K562 (cell line): ENCODE measurements at regions not wholly inside any gene's neighbourhood (a gene's known extent, or its start where the extent isn't known, plus 50 kb on each side); places are given as distances from the start of the nearest gene placed in this dataset.
"Not testable (repeated sequence)": the region's sequence is repeated elsewhere in the genome, so short reads cannot be mapped to it uniquely, and the experiment has no call there.

ENCODE experiments used
- ATAC-seq: fragments of 200-7000 bp; cut with Tn5 transposase; 3 replicates; pipeline ENCODE4 v1.9.1; 2020; ENCODE audit warnings: moderate library complexity
- BruUV-seq: library from RNA; stranded (reverse); fragments of 400-500 nt; replicated peaks from 2 replicates; lab custom pipeline; 2021; lab: Mats Ljungman, UMichigan
- CTCF ChIA-PET: fragments of 300-600 bp; formaldehyde crosslinking; extraction: SDS; loops from one replicate; lab custom pipeline; 2021; ENCODE audit warnings: low intra/inter-chr PET ratio; lab: Yijun Ruan, JAX
- POLR2A ChIA-PET: fragments of 300-600, 350-650 bp; sonication (Branson Sonifier 250); formaldehyde crosslinking; extraction: SDS; loops from one replicate; lab custom pipeline; 2021; ENCODE audit warnings: antibody characterized with exemption, inconsistent platforms; lab: Yijun Ruan, JAX
- DNase-seq, 4 experiments: peaks; one replicate each; pipeline versions ENCODE4 v3.0.0 to v3.0.0-alpha.2; 2011 to 2018; ENCODE audit warnings: low spot score in 3 of 4, mixed read lengths in 3 of 4; ENCODE audit errors: extremely low read depth in 1 of 4
- FAIRE-seq: peaks from 2 replicates; lab custom pipeline; 2011; peaks lifted over from hg19 to GRCh38; lab: Jason Lieb, UNC
- H2AFZ ChIP-seq: 2 replicates; pipeline ENCODE4 v1.6.0; 2011; ENCODE audit warnings: low read depth, low read length, control low read depth, inconsistent platforms
- H3K27ac ChIP-seq: fragments of 200-600 bp; 3 replicates; pipeline ENCODE4 v1.8.0; 2011; ENCODE audit warnings: low read depth, mild to moderate bottlenecking, control low read depth, inconsistent platforms, low read length, moderate library complexity, mixed read lengths; ENCODE audit errors: extremely low read depth
- H3K27me3 ChIP-seq, 2 experiments: fragments of 300-600 bp in 1 of 2; 2 replicates in 1 of 2; 3 replicates in 1 of 2; pipeline versions ENCODE4 v1.6.0 to v1.8.0; 2011; ENCODE audit warnings: inconsistent platforms in 2 of 2, low read length in 2 of 2, mild to moderate bottlenecking in 1 of 2, mixed read lengths in 1 of 2, moderate library complexity in 1 of 2; ENCODE audit not compliant: control insufficient read depth in 2 of 2, insufficient read depth in 2 of 2
- H3K36me3 ChIP-seq: fragments of 300-600 bp; 3 replicates; pipeline ENCODE4 v1.8.0; 2011; ENCODE audit warnings: mild to moderate bottlenecking, low read length, inconsistent platforms; ENCODE audit not compliant: control insufficient read depth, insufficient read depth
- H3K4me1 ChIP-seq, 2 experiments: fragments of 200-600 bp in 1 of 2; replicated peaks in 1 of 2; 2 replicates in 1 of 2; 3 replicates in 1 of 2; pipeline versions ENCODE4 v1.5.1 to v1.8.0; 2011; ENCODE audit warnings: inconsistent platforms in 2 of 2, low read length in 2 of 2, mild to moderate bottlenecking in 1 of 2, mixed read lengths in 1 of 2, moderate library complexity in 1 of 2; ENCODE audit not compliant: control insufficient read depth in 2 of 2, insufficient read depth in 2 of 2
- H3K4me2 ChIP-seq: 2 replicates; pipeline ENCODE4 v1.6.1; 2011; ENCODE audit warnings: low read length, control low read depth, inconsistent platforms, mixed read lengths; ENCODE audit not compliant: insufficient read depth
- H3K4me3 ChIP-seq: fragments of 200-600 bp; sonication (generic), shearing (Covaris generic); 2 replicates; pipeline ENCODE4 v1.5.1; 2016; ENCODE audit warnings: control low read depth, inconsistent platforms
- H3K79me2 ChIP-seq: fragments of 200-600 bp; 3 replicates; pipeline ENCODE4 v1.8.0; 2011; ENCODE audit warnings: low read length, inconsistent platforms; ENCODE audit not compliant: control insufficient read depth, insufficient read depth
- H3K9ac ChIP-seq, 2 experiments: 2 replicates each; pipeline versions ENCODE4 v1.6.0 to v1.6.1; 2011; ENCODE audit warnings: low read depth in 2 of 2, low read length in 2 of 2, control low read depth in 1 of 2, inconsistent platforms in 1 of 2, mild to moderate bottlenecking in 1 of 2, mixed read lengths in 1 of 2; ENCODE audit not compliant: insufficient read depth in 1 of 2
- H3K9me1 ChIP-seq: one replicate; pipeline ENCODE4 v1.6.0; 2011; ENCODE audit warnings: inconsistent platforms, mild to moderate bottlenecking, low read length, moderate library complexity; ENCODE audit not compliant: control insufficient read depth, insufficient read depth
- H3K9me3 ChIP-seq: replicated peaks from 2 replicates; pipeline ENCODE4 v1.5.1; 2011; ENCODE audit warnings: low read depth, low read length, inconsistent platforms; ENCODE audit not compliant: control insufficient read depth, insufficient read depth
- H4K20me1 ChIP-seq: replicated peaks from 2 replicates; pipeline ENCODE4 v1.6.1; 2011; ENCODE audit warnings: low read length, inconsistent platforms, mixed read lengths; ENCODE audit not compliant: control insufficient read depth, insufficient read depth
- HDAC8 ChIP-seq: fragments of 450-650 bp; IDR thresholded peaks from 2 replicates; pipeline ENCODE4 v1.6.1; 2016; ENCODE audit warnings: mild to moderate bottlenecking, missing genetic modification characterization, moderate library complexity, missing compliant biosample characterization
- HLTF ChIP-seq: fragments of 450-650 bp; IDR thresholded peaks from 2 replicates; pipeline ENCODE4 v1.6.1; 2016
- MYC ChIP-seq, 2 experiments: fragments of 250-450 bp in 1 of 2; sonication (Bioruptor Pico) in 1 of 2; IDR thresholded peaks; 2 replicates each; pipeline versions ENCODE4 v1.5.1 to v1.6.1; 2012 to 2021; ENCODE audit warnings: low read depth in 2 of 2, borderline replicate concordance in 1 of 2, improper control_type of control experiment in 1 of 2, low read length in 1 of 2, mild to moderate bottlenecking in 1 of 2, moderate library complexity in 1 of 2
- RBM34 ChIP-seq: fragments of 200-400 bp; formaldehyde crosslinking; IDR thresholded peaks from 2 replicates; pipeline ENCODE4 v1.6.1; 2018; ENCODE audit warnings: low read length, borderline replicate concordance; ENCODE audit not compliant: insufficient read depth
- ZHX1 ChIP-seq: fragments of 150-350 bp; conservative IDR thresholded peaks from 2 replicates; pipeline ENCODE4 v1.6.1; 2014; ENCODE audit warnings: low read length
- WGBS: fragments of 100-300 bp; shearing (Covaris generic); methylation state at CpG from one replicate; pipeline ENCODE4 v1.1.6; 2016; ENCODE audit warnings: low coverage, mixed read lengths; ENCODE audit not compliant: insufficient coverage; ENCODE audit errors: missing lambda C conversion rate; 5-methylcytosine and 5-hydroxymethylcytosine counted together
- in situ Hi-C: fragments of 300-500 bp; cut with MboI; formaldehyde crosslinking; loops from 4 replicates; pipeline ENCODE4 v1.15.0; 2018; ENCODE audit warnings: inconsistent platforms, mixed read lengths
- intact Hi-C: fragments of 100-400 bp; cut with micrococcal nuclease; formaldehyde crosslinking; loops from 2 replicates; pipeline ENCODE4 v1.14.2; 2022
- TF ChIP-seq, protein P1 (sequence below): fragments of 450-650 bp; IDR thresholded peaks from 2 replicates; pipeline ENCODE4 v1.6.1; 2016; ENCODE audit warnings: mild to moderate bottlenecking, moderate library complexity

DNA sequence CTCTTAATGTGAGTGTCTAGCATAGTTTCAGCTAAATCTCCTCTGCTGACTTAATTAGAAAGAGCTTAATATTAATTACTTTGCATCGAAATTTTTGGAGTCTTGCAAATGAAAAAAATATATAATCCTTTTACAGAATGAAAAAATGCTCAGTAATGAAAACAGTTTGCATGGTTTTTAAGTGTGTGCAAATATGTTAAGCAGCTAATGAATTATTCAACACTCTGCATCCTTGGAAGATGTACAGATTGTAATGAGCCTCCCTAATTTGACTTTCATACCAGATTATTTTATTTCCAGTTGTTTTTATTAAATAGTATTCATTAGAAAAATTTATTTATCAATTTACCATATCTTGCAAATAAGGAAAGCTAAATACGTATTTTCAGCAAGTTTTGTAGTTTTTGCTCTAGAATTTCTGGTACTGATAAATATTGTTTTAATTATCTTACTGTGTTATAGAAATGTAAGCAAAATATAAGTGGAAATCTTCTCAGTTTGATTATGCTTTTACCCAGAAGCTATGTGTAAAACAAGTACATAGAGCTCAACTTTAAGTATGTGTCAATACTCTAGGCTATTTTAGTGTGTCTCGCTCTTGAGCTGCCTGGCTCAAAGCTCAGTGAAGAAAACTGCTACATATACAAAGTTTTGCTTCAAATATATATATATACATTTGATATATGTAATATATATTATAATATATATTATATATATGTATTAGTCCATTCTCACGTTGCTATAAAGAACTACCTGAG is 714.9 kb upstream of the LUZP2 start (continued):
- TF ChIP-seq, protein P1, sequence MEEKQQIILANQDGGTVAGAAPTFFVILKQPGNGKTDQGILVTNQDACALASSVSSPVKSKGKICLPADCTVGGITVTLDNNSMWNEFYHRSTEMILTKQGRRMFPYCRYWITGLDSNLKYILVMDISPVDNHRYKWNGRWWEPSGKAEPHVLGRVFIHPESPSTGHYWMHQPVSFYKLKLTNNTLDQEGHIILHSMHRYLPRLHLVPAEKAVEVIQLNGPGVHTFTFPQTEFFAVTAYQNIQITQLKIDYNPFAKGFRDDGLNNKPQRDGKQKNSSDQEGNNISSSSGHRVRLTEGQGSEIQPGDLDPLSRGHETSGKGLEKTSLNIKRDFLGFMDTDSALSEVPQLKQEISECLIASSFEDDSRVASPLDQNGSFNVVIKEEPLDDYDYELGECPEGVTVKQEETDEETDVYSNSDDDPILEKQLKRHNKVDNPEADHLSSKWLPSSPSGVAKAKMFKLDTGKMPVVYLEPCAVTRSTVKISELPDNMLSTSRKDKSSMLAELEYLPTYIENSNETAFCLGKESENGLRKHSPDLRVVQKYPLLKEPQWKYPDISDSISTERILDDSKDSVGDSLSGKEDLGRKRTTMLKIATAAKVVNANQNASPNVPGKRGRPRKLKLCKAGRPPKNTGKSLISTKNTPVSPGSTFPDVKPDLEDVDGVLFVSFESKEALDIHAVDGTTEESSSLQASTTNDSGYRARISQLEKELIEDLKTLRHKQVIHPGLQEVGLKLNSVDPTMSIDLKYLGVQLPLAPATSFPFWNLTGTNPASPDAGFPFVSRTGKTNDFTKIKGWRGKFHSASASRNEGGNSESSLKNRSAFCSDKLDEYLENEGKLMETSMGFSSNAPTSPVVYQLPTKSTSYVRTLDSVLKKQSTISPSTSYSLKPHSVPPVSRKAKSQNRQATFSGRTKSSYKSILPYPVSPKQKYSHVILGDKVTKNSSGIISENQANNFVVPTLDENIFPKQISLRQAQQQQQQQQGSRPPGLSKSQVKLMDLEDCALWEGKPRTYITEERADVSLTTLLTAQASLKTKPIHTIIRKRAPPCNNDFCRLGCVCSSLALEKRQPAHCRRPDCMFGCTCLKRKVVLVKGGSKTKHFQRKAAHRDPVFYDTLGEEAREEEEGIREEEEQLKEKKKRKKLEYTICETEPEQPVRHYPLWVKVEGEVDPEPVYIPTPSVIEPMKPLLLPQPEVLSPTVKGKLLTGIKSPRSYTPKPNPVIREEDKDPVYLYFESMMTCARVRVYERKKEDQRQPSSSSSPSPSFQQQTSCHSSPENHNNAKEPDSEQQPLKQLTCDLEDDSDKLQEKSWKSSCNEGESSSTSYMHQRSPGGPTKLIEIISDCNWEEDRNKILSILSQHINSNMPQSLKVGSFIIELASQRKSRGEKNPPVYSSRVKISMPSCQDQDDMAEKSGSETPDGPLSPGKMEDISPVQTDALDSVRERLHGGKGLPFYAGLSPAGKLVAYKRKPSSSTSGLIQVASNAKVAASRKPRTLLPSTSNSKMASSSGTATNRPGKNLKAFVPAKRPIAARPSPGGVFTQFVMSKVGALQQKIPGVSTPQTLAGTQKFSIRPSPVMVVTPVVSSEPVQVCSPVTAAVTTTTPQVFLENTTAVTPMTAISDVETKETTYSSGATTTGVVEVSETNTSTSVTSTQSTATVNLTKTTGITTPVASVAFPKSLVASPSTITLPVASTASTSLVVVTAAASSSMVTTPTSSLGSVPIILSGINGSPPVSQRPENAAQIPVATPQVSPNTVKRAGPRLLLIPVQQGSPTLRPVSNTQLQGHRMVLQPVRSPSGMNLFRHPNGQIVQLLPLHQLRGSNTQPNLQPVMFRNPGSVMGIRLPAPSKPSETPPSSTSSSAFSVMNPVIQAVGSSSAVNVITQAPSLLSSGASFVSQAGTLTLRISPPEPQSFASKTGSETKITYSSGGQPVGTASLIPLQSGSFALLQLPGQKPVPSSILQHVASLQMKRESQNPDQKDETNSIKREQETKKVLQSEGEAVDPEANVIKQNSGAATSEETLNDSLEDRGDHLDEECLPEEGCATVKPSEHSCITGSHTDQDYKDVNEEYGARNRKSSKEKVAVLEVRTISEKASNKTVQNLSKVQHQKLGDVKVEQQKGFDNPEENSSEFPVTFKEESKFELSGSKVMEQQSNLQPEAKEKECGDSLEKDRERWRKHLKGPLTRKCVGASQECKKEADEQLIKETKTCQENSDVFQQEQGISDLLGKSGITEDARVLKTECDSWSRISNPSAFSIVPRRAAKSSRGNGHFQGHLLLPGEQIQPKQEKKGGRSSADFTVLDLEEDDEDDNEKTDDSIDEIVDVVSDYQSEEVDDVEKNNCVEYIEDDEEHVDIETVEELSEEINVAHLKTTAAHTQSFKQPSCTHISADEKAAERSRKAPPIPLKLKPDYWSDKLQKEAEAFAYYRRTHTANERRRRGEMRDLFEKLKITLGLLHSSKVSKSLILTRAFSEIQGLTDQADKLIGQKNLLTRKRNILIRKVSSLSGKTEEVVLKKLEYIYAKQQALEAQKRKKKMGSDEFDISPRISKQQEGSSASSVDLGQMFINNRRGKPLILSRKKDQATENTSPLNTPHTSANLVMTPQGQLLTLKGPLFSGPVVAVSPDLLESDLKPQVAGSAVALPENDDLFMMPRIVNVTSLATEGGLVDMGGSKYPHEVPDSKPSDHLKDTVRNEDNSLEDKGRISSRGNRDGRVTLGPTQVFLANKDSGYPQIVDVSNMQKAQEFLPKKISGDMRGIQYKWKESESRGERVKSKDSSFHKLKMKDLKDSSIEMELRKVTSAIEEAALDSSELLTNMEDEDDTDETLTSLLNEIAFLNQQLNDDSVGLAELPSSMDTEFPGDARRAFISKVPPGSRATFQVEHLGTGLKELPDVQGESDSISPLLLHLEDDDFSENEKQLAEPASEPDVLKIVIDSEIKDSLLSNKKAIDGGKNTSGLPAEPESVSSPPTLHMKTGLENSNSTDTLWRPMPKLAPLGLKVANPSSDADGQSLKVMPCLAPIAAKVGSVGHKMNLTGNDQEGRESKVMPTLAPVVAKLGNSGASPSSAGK: no peak
- TF ChIP-seq ZHX1 (no peak), RBM34 (no peak), HDAC8 (tag) (no peak), HLTF (no peak), MYC (IDR thresholded peaks at IDR 0.05; ENCODE audit: low read depth, low read length) (no peak), MYC (CRISPR knock-in tag; IDR thresholded peaks at IDR 0.05; ENCODE audit: borderline replicate concordance, low read depth) (no peak)

- H3K27me3 ChIP-seq, H3K27ac ChIP-seq, FAIRE-seq, H3K9ac ChIP-seq, H2AFZ ChIP-seq, BruUV-seq, in situ Hi-C loops, H3K9me1 ChIP-seq, intact Hi-C loops, CTCF ChIA-PET, DNase-seq, H3K9me3 ChIP-seq, H3K4me1 ChIP-seq, H3K4me2 ChIP-seq, H3K4me3 ChIP-seq, POLR2A ChIA-PET, H3K36me3 ChIP-seq, H3K79me2 ChIP-seq, H4K20me1 ChIP-seq, ATAC-seq: not testable (repeated sequence)
- WGBS: 0% methylated on average over 1 of the region's 1 CpG
These were observed 709.9 kb upstream of the LUZP2 start for GRCh38 chr11:23786974-23787373.
